Chondrocyte (in vitro differentiated cells): ENCODE measurements at regions not wholly inside any gene's neighbourhood (a gene's known extent, or its start where the extent isn't known, plus 50 kb on each side); places are given as distances from the start of the nearest gene placed in this dataset.

Experiments
- DNase-seq: peaks from one replicate; pipeline ENCODE4 v3.0.0; 2021; ENCODE audit warnings: mixed read lengths, low spot score
- H3K27ac Mint-ChIP-seq: one replicate; pipeline ENCODE4 v1.8.0; 2021; ENCODE audit warnings: mild to moderate bottlenecking, moderate library complexity, mixed read lengths; ENCODE audit not compliant: unreplicated experiment
- H3K27me3 Mint-ChIP-seq: 2 replicates; pipeline ENCODE4 v1.8.0; 2021; ENCODE audit warnings: low read depth, mixed read lengths
- H3K36me3 Mint-ChIP-seq: 2 replicates; pipeline ENCODE4 v1.8.0; 2021; ENCODE audit warnings: low read depth, mixed read lengths
- H3K4me1 Mint-ChIP-seq: 2 replicates; pipeline ENCODE4 v1.8.0; 2021; ENCODE audit warnings: low read depth, mild to moderate bottlenecking, mixed read lengths
- H3K4me3 Mint-ChIP-seq: one replicate; pipeline ENCODE4 v1.8.0; 2021; ENCODE audit warnings: mild to moderate bottlenecking, moderate library complexity, mixed read lengths; ENCODE audit not compliant: unreplicated experiment
- H3K9me3 Mint-ChIP-seq: 2 replicates; pipeline ENCODE4 v1.8.0; 2021; ENCODE audit warnings: low read depth, mixed read lengths
- CTCF ChIP-seq: fragments of 200-600 bp; sonication (generic); IDR thresholded peaks from 2 replicates; pipeline ENCODE4 v1.5.0; 2021; ENCODE audit warnings: antibody characterized with exemption, mild to moderate bottlenecking, moderate library complexity

DNA sequence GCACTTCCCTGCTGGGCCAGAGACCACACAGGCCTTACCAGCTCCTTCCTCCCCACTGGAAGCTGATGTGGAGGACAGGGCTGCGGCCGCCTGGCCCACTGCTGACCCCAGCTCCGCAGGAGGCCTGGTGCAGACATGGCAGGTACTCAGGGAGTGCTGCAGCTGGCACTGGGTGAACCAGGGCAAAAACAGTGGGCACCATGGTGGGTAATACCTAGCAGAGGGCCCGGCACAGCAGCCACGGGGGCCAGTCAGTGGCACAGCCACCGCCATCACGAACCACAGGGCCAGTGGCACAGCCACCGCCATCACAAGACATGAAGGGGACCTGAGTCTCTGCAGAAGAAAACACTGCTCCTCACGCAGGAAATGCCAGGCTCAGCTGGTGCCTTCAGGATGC, 152.6 kb upstream of the PPP2R2D start:
- H3K27me3 Mint-ChIP-seq, result peaks cover 34% of the 10 kb centered on the region
- H3K36me3 Mint-ChIP-seq, result no peaks in the 10 kb centered on the region
- no peak overlapping the region for H3K4me3 Mint-ChIP-seq
- no peak overlapping the region for H3K27ac Mint-ChIP-seq
- peaks cover 9% of the 10 kb centered on the region for H3K4me1 Mint-ChIP-seq
- no peak for DNase-seq
- no peaks in the 10 kb centered on the region for H3K9me3 Mint-ChIP-seq
- TF ChIP-seq CTCF, result no peak

DNA sequence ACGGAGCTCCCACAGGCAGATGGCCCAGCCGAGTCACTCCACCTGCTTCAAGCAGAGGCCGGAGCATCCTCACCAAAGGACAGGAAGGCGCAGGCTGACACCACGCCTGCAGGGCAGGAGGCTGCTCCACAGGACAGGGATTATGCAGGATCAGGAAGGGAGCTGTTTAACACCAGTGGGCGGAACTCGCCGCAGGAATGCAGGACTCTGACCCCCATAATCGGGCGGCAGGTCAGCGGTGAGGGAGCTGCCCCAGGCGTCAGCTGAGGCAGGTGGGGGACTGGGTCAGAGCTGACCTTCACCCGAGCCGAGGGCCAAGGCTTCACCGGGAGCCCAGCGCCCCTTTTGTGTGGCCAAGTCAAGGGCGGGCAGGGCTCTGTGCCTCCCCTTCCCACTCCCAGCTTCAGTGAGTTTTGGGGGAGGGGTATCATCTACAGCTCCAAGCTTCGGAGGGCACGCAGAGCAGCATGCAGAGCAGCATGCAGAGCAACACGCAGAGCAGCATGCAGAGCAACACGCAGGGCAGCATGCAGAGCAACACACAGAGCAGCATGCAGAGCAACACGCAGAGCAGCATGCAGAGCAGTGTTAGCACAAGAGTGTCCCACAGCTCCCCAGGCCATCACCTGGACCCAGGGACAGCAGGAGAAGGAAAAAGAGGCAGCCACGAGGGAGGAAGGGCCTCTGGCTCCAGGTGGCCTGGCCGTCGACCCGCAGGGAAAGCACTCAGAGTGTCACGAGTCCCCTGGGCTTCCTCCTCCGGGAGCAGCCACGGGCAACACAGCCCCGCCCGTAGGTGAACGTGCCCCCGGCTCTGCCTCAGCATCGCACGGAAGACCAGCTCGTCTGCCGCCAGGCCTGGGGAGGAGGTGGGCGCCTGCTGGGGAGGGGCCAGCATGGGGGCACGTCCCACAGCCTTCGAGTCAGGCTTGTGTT, 151.7 kb upstream of the PPP2R2D start:
- H3K27me3 Mint-ChIP-seq, result peaks cover 34% of the 10 kb centered on the region
- H3K4me1 Mint-ChIP-seq, result peaks cover 2% of the 10 kb centered on the region
- no peak overlapping the region for H3K27ac Mint-ChIP-seq
- DNase-seq, result no peak
- no peaks in the 10 kb centered on the region for H3K9me3 Mint-ChIP-seq
- no peaks in the 10 kb centered on the region for H3K36me3 Mint-ChIP-seq
- no peak for TF ChIP-seq CTCF
- H3K4me3 Mint-ChIP-seq, result no peak overlapping the region

DNA sequence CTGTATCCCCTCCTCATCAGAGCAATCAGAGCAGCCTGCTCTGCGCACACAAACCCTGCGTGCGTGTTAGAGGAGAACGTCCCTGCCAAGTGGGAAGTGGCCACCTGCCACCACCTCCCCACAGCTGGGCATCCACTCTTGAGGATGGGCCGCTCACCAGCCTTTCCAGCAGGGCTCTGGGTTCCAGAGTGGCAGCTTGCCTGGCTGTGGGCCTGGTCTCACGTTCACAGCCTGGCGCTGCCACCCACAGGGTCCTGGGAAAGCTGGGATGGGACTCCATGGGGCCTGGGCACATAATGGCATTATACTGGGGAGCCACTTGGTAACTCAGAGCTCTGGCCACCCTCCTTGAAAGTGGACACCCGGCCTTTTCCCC, 151.1 kb upstream of the PPP2R2D start:
- H3K4me1 Mint-ChIP-seq, result no peaks in the 10 kb centered on the region
- no peak for DNase-seq

GRCh38 chr10:131750171-131750895, 150.5 kb upstream of the PPP2R2D start:
- H3K27ac Mint-ChIP-seq, result no peak overlapping the region
- H3K27me3 Mint-ChIP-seq, result peaks cover 25% of the 10 kb centered on the region
- no peaks in the 10 kb centered on the region for H3K36me3 Mint-ChIP-seq
- H3K4me1 Mint-ChIP-seq, result no peaks in the 10 kb centered on the region
- no peak for DNase-seq
- no peak overlapping the region for H3K4me3 Mint-ChIP-seq
- no peaks in the 10 kb centered on the region for H3K9me3 Mint-ChIP-seq
- no peak for TF ChIP-seq CTCF

More for the DNA sequence above, 151.1 kb upstream of the PPP2R2D start:
- no peaks in the 10 kb centered on the region for H3K9me3 Mint-ChIP-seq
- no peak overlapping the region for H3K27ac Mint-ChIP-seq
- H3K27me3 Mint-ChIP-seq, result peaks cover 29% of the 10 kb centered on the region
- no peak for TF ChIP-seq CTCF
- no peaks in the 10 kb centered on the region for H3K36me3 Mint-ChIP-seq
- H3K4me3 Mint-ChIP-seq, result no peak overlapping the region

GRCh38 chr10:131750973-131751826, 149.6 kb upstream of the PPP2R2D start:
- Mint-ChIP-seq H3K27ac (no peak overlapping the region), H3K27me3 (peaks cover 25% of the 10 kb centered on the region), H3K9me3 (no peaks in the 10 kb centered on the region), H3K4me1 (no peaks in the 10 kb centered on the region), H3K4me3 (no peak overlapping the region), H3K36me3 (no peaks in the 10 kb centered on the region)
- DNase-seq, result no peak
- TF ChIP-seq CTCF, result no peak
